Astrocyte (in vitro differentiated cells and primary cell): ENCODE measurements at regions not wholly inside any gene's neighbourhood (a gene's known extent, or its start where the extent isn't known, plus 50 kb on each side); places are given as distances from the start of the nearest gene placed in this dataset.

Experiments
- DNase-seq: peaks from one replicate; pipeline ENCODE4 v3.0.0-alpha.2; 2010; ENCODE audit warnings: low read depth
- FAIRE-seq: peaks from 2 replicates; lab custom pipeline; 2011; peaks lifted over from hg19 to GRCh38; lab: Jason Lieb, UNC
- H2AFZ ChIP-seq: 2 replicates; pipeline ENCODE4 v1.6.0; 2012; ENCODE audit warnings: low read depth, low read length, inconsistent platforms
- H3K27ac ChIP-seq: 2 replicates; pipeline ENCODE4 v1.5.1; 2011; ENCODE audit warnings: low read depth, low read length, inconsistent platforms
- H3K27me3 ChIP-seq: 2 replicates; pipeline ENCODE4 v1.6.0; 2011; ENCODE audit warnings: low read length, inconsistent platforms; ENCODE audit not compliant: insufficient read depth
- H3K36me3 ChIP-seq: 2 replicates; pipeline ENCODE4 v1.5.1; 2011; ENCODE audit warnings: low read length, inconsistent platforms; ENCODE audit not compliant: insufficient read depth
- H3K4me1 ChIP-seq: 2 replicates; pipeline ENCODE4 v1.5.1; 2011; ENCODE audit warnings: low read length, inconsistent platforms; ENCODE audit not compliant: insufficient read depth
- H3K4me2 ChIP-seq: 2 replicates; pipeline ENCODE4 v1.6.0; 2012; ENCODE audit warnings: low read length, inconsistent platforms
- H3K4me3 ChIP-seq: 2 replicates; pipeline ENCODE4 v1.5.1; 2011; ENCODE audit warnings: low read depth, mild to moderate bottlenecking, low read length, inconsistent platforms; ENCODE audit not compliant: insufficient read depth
- H3K79me2 ChIP-seq: 2 replicates; pipeline ENCODE4 v1.6.0; 2012; ENCODE audit warnings: mild to moderate bottlenecking, low read length, inconsistent platforms; ENCODE audit not compliant: insufficient read depth
- H3K9ac ChIP-seq: 2 replicates; pipeline ENCODE4 v1.6.0; 2012; ENCODE audit warnings: mild to moderate bottlenecking, low read length, inconsistent platforms
- H3K9me3 ChIP-seq: 2 replicates; pipeline ENCODE4 v1.5.1; 2012; ENCODE audit warnings: low read depth, mild to moderate bottlenecking, low read length, inconsistent platforms; ENCODE audit not compliant: insufficient read depth
- H4K20me1 ChIP-seq: 2 replicates; pipeline ENCODE4 v1.6.0; 2012; ENCODE audit warnings: low read length, inconsistent platforms; ENCODE audit not compliant: insufficient read depth
- H3K27ac Mint-ChIP-seq: one replicate; pipeline ENCODE4 v1.8.0; 2021; ENCODE audit warnings: mild to moderate bottlenecking, mixed read lengths; ENCODE audit not compliant: unreplicated experiment
- H3K27me3 Mint-ChIP-seq: one replicate; pipeline ENCODE4 v1.8.0; 2021; ENCODE audit warnings: low read depth, mixed read lengths; ENCODE audit not compliant: unreplicated experiment
- H3K36me3 Mint-ChIP-seq: one replicate; pipeline ENCODE4 v1.8.0; 2021; ENCODE audit warnings: low read depth, mixed read lengths; ENCODE audit not compliant: unreplicated experiment
- H3K4me1 Mint-ChIP-seq: one replicate; pipeline ENCODE4 v1.8.0; 2021; ENCODE audit warnings: low read depth, mixed read lengths; ENCODE audit not compliant: unreplicated experiment
- H3K4me3 Mint-ChIP-seq: one replicate; pipeline ENCODE4 v1.8.0; 2021; ENCODE audit warnings: mild to moderate bottlenecking, moderate library complexity, mixed read lengths; ENCODE audit not compliant: unreplicated experiment
- H3K9me3 Mint-ChIP-seq: one replicate; pipeline ENCODE4 v1.8.0; 2021; ENCODE audit warnings: mild to moderate bottlenecking, mixed read lengths; ENCODE audit not compliant: unreplicated experiment
- EZH2 ChIP-seq: IDR thresholded peaks from 2 replicates; pipeline ENCODE4 v1.6.1; 2012; ENCODE audit warnings: mild to moderate bottlenecking, low read length, inconsistent platforms; ENCODE audit not compliant: insufficient read depth
- TF ChIP-seq, protein P1 (sequence below): IDR thresholded peaks from 2 replicates; pipeline ENCODE4 v1.5.1; 2011; ENCODE audit warnings: low read depth, mild to moderate bottlenecking, inconsistent platforms, low read length, moderate library complexity; ENCODE audit not compliant: insufficient read depth

DNA sequence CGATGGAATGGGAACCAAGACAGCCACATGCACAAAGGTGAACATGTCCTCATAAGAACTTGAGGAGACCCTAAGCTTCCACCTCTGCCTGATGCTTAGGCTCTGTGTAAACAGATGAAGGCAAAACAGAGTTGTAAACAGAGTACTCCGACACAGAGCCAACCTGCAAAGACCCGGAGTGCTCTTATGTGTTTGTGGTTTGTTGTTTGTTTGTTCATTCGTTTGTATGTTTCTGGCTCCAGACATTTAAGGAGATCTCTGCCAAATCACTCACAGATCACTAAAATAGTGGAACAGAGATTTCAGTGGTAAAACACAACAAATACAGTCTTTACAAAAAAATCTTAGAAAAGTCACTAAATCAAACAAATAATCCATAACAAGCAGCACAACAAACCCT, 294.9 kb downstream of the EIPR1 start:
- Histone ChIP-seq H2AFZ (no peak overlapping the region), H3K36me3 (no peaks in the 10 kb centered on the region), H3K27ac (no peak overlapping the region), H3K79me2 (no peaks in the 10 kb centered on the region), H3K4me1 (no peaks in the 10 kb centered on the region), H3K9ac (no peak overlapping the region), H3K27me3 (no peaks in the 10 kb centered on the region), H3K4me2 (no peak overlapping the region), H4K20me1 (no peaks in the 10 kb centered on the region), H3K9me3 (no peaks in the 10 kb centered on the region), H3K4me3 (no peak overlapping the region)
- Mint-ChIP-seq H3K27me3 (peaks cover 2% of the 10 kb centered on the region), H3K4me1 (peaks cover 2% of the 10 kb centered on the region), H3K9me3 (peaks cover 10% of the 10 kb centered on the region), H3K4me3 (no peak overlapping the region), H3K36me3 (no peaks in the 10 kb centered on the region), H3K27ac (no peak overlapping the region)
- TF ChIP-seq EZH2: no peak
- TF ChIP-seq, protein P1, sequence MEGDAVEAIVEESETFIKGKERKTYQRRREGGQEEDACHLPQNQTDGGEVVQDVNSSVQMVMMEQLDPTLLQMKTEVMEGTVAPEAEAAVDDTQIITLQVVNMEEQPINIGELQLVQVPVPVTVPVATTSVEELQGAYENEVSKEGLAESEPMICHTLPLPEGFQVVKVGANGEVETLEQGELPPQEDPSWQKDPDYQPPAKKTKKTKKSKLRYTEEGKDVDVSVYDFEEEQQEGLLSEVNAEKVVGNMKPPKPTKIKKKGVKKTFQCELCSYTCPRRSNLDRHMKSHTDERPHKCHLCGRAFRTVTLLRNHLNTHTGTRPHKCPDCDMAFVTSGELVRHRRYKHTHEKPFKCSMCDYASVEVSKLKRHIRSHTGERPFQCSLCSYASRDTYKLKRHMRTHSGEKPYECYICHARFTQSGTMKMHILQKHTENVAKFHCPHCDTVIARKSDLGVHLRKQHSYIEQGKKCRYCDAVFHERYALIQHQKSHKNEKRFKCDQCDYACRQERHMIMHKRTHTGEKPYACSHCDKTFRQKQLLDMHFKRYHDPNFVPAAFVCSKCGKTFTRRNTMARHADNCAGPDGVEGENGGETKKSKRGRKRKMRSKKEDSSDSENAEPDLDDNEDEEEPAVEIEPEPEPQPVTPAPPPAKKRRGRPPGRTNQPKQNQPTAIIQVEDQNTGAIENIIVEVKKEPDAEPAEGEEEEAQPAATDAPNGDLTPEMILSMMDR: no peak
- DNase-seq (no peak), FAIRE-seq (no peak)

DNA sequence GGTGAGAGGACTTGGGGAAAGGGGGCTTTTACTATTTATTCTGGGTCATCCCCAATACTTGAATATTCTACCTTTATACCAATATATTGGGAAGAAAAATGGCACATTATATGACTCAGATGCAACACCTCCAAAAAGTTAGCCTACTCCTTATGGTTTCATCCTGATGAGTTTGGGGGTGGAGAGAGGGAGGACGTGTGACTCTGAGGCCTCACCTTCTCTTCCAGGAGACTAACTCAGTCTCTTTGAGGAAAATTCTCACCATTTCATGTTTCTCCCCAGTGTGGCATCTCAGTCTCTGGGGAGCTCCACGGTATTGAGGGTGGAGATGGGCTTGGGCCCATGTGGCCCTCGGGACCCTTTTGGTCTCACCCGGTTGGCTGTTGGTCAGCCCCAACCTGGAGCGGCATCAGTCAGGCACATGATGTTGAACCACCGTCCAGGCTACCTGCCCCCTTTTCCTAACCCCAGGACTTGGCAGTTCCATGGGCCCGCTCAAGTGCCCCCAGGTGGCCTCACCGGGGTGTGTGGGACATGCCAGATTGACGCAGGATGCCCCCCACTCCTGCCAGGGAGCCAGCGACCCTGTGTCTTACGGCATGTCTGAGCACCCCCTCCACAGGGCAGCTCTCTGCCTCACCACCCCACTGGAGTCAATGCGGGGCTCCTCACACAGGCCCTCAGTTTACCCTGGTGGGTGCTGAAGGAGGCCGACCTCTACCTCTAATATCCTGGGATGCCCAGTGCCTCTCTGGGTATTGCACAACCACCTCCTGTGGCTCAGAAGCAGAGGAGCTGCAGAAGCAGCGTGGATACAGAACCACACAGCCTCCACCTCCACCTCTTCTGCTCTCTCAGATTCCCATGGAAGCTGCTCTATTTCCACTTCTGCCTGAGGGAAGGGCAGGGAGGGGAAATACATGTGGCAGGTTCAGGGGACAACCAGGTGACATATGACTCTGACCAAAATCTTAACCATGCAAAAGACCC, 297.4 kb downstream of the EIPR1 start:
- Mint-ChIP-seq H3K4me1 (peaks cover 2% of the 10 kb centered on the region), H3K27me3 (peaks cover 2% of the 10 kb centered on the region), H3K9me3 (peaks cover 6% of the 10 kb centered on the region), H3K36me3 (no peaks in the 10 kb centered on the region), H3K4me3 (no peak overlapping the region), H3K27ac (no peak overlapping the region)
- Histone ChIP-seq H3K36me3 (no peaks in the 10 kb centered on the region), H3K4me3 (no peak overlapping the region), H3K4me1 (no peaks in the 10 kb centered on the region), H3K9ac (no peak overlapping the region), H4K20me1 (no peaks in the 10 kb centered on the region), H3K27me3 (no peaks in the 10 kb centered on the region), H3K27ac (no peak overlapping the region), H2AFZ (no peak overlapping the region), H3K79me2 (no peaks in the 10 kb centered on the region), H3K4me2 (no peak overlapping the region), H3K9me3 (no peaks in the 10 kb centered on the region)
- no peak for DNase-seq
- FAIRE-seq: no peak
- TF ChIP-seq EZH2: no peak
- TF ChIP-seq, protein P1: no peak

DNA sequence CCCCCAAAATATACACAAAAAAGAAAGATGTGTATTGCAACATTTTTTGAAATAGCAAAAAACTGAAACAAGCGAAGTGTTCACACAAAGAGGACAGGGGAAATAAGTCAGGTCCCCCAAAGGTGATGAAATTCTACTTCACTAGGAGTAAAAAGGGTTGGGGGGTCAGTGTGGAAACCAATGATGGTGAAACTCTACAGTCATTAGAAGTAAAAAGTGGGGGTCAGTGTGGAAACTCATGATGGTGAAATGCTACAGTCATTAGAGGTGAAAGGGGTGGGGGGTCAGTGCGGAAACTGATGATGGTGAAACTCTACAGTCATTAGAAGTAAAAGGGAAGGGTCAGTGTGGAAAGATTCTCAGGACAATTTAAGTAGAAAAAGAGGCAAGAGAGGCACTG, 298.2 kb downstream of the EIPR1 start:
- no peaks in the 10 kb centered on the region for H3K79me2 ChIP-seq
- Mint-ChIP-seq H3K27ac (no peak overlapping the region), H3K36me3 (no peaks in the 10 kb centered on the region), H3K4me3 (no peak overlapping the region), H3K27me3 (peaks cover 6% of the 10 kb centered on the region), H3K4me1 (peaks cover 2% of the 10 kb centered on the region), H3K9me3 (peaks cover 4% of the 10 kb centered on the region)
- H3K4me2 ChIP-seq: no peak overlapping the region
- H3K9ac ChIP-seq: no peak overlapping the region
- DNase-seq (no peak), FAIRE-seq (no peak)
- no peaks in the 10 kb centered on the region for H3K4me1 ChIP-seq
- no peak overlapping the region for H3K27ac ChIP-seq
- H3K4me3 ChIP-seq: no peak overlapping the region
- H3K27me3 ChIP-seq: no peaks in the 10 kb centered on the region
- H2AFZ ChIP-seq: no peak overlapping the region
- no peaks in the 10 kb centered on the region for H3K36me3 ChIP-seq
- TF ChIP-seq, protein P1: no peak
- no peak for TF ChIP-seq EZH2
- no peaks in the 10 kb centered on the region for H4K20me1 ChIP-seq
- no peaks in the 10 kb centered on the region for H3K9me3 ChIP-seq
